Fibroblast of peridontal ligament (primary cell): ENCODE measurements at regions not wholly inside any gene's neighbourhood (a gene's known extent, or its start where the extent isn't known, plus 50 kb on each side); places are given as distances from the start of the nearest gene placed in this dataset.

ENCODE experiments used
- DNase-seq: peaks from one replicate; pipeline ENCODE4 v3.0.0-alpha.2; 2010; ENCODE audit errors: extremely low read depth

DNA sequence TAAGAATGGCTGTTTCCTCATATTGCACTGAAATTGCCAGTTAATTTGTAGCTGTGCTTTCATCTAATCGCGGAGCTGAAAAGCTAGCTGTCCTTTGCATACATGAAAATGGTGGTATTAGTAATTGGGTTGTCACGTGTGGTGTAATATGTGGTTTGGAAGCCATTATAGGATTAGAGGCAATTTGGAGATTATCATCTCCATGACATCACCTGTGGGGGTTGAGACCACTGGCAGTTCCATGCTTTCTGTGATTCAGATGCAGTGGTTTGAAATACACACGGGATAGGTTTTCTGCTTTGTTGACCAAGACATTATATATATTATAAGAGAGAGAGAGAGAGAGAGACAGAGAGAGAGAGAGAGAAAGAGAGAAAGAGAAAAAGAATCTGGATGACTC, 180.8 kb downstream of the RAB11FIP2 start:
- no peak for DNase-seq

DNA sequence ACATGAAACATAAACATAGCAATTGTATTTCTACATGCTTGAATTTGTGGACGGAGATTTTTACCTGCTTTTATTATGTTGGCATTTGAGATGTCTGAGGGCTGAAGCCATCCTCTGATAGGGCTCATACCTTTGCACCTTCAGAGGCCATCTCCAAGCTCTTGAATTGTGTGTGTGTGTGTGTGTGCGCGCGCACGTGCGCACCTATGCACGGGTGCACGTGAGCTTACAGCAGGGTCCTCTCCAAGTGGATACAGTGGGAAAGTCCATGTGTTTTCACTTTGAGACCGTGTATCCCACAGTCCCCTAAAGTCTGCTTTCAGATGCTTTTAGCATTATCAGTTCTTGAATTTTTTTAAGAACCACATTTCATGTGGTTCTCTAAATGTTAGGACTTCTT, 178.6 kb downstream of the RAB11FIP2 start:
- DNase-seq, result no peak

DNA sequence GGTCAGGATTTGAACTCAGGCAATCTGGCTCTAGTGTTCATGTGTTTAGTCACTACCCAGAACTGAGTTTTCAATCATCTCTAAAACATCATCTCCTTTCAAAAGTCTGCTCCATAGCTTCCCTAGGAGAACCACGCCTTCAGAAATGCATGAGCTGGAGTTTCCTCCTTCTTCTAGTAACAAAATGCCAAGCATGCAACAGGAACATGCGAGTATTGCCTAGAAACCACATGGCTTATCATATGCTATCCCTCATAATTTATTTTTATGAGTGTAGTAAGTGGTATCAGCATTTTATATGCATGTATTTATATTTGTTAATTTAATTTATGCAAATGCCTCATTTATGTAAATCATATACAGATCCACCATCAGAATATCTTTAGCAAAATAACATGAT, 170.9 kb downstream of the RAB11FIP2 start:
- DNase-seq, result no peak

DNA sequence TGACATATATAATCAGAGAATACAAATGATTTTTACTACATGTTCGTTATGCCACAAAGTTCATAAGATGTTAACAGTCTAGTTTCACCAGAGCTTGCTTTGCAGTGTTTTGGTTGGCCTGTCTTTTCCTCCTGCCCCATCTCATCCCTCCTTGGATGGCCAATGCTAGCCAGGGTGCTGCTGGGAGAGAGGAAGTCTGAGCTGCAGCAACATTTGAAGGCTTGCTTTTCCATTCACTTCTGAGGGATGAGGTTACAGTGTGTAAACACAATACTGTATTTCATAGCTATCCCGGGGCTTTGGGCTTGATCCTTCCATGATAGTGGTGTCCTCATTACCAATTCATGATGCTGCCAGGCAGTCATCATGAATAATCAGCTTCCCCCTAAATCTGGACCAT, 170.5 kb downstream of the RAB11FIP2 start:
- no peak for DNase-seq

DNA sequence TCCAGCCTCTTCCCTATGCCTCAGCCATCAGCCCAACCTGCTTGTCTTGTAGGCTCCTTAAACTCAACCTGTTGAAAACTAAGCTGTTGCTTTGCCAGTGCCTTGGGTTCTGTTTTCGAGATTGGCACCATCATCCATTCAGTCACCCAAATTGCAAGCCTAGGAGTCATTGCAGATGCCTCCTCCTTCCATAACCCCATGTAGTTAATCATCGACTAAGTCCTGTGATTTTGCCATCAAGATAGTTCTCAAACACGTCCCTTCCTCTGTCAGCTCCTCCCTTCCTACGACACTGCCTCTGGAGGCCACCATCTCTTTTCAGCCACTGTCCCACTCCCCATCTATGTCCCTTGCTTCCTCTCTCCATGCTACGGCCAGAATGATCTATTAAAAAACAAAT, 168.1 kb downstream of the RAB11FIP2 start:
- no peak for DNase-seq

DNA sequence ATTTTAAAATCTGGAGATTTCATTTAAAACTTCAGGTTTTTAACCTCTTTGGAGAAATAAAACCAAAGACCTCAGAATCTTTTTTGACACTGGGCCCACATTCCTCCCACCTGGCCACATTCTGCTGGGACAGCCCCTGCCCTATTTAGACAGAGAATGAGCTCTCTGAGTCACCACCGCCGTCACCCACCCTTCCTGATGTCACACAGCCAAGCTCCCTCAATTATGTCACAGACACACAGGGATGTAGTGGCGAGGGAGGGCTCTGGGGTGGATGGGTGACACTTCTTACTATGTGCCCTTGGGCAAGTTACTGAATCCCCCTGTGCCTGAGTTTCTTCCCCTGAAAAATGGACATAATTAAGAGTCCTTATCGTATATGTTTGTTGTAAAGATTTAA, 162.6 kb downstream of the RAB11FIP2 start:
- no peak for DNase-seq

DNA sequence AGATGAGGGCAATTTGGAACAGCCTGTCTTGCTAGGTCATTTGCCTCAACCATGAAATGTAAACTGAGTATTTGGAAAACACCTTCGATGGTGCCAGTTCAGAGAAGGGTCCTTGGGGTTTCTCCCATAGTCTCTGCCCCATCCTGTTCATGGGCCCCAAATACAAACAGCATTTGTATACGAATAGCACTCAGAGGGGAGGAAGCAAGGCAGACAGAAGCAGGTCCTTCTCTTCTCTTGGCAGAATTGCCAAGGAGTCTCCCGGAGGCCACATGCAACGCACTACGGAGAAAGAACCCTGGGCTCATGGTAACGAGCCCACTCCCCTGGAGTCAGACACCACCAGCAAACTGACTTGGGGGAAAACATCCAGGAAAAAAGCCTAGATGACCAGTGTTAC, 162.1 kb downstream of the RAB11FIP2 start:
- DNase-seq, result no peak

DNA sequence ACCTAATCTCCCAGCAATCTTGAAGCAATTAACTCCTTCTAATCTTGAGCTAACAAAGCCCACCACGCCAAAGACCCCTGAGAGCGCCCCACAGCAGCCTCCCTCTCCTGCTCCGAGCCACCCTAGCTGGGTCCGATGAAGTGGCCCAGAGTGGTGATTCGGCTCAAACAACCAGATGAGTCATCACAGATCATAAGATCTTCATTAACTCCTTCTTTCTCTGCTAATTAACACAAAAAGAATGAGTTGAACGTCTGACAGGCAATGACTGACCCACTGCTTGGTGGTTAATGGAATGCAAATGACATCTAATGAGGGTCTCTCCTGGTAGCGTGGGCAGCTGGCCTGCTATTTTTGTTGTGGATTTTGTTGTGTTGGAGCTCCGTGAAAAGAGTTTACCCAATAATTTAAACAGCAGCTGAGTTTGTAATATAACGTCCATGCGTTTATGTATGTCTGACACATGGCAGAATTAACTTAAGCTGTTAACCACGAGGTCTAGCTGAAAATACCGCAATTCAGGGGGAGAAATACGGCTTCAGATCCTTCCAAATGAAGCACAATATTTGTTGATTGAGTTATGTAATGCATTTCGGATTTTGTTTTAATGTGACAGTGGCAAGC, 161.4 kb downstream of the RAB11FIP2 start:
- no peak for DNase-seq

DNA sequence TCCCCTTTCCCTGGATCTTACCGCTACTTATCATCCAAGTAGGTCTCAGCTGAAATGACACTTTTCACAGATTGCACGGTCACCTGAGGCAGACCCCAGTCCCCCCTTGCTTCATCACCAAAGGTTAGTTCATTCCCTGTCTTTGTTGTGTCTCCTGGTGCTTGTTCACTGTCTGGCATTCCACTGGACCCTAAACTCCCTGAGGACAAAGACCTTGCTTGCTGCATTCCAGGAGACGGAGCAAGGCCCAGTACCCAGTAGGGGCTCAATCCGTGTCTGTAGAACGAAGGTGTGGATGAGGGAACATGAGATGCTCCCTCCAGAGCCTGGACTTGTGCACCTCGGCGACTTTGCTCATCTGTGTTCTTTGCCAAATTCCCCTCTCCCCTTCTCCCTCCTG, 160.0 kb downstream of the RAB11FIP2 start:
- no peak for DNase-seq

DNA sequence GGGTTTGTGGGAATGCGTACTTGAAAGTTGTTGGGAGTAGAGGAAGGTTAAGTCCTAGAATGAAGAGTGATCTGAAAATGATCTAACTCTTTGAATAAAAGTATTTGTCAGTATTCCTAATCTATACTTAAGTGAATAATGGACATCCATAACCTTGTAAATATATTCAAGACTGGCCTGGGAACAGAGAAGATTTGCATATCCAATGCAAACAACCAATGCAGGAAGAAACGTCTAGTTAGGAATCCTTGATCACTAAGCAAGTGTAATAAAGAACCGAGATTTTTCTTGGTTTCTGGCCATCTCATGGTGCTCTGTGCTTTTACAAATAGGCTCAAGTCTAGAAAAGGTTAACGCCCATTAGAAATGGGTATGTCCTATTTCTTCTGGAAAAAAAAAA, 157.1 kb downstream of the RAB11FIP2 start:
- no peak for DNase-seq

DNA sequence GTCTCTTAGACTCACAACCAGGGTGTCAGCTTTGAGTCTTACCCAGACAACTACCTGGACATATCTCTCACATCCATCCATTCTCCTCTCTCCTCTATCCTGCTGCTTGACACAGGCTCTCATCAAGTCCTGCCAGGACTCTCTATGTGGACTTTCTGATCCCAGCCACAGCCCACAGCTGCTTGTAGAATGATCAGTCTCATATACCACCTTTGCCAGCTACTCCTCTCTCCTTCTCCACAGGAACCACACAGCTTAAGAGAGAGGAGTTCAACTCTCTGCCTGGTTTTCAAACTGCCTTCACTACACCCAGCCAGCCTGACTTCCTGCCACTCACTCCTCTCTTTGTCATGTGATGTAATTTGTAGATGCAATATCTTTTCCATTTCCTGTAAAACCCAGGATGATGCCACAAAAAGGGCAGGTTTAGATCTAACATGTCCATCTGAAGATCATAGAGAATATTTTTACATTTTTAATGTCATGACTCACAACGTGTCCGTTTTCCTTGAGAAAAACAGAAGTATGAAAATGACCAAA, 154.0 kb downstream of the RAB11FIP2 start:
- DNase-seq, result no peak

DNA sequence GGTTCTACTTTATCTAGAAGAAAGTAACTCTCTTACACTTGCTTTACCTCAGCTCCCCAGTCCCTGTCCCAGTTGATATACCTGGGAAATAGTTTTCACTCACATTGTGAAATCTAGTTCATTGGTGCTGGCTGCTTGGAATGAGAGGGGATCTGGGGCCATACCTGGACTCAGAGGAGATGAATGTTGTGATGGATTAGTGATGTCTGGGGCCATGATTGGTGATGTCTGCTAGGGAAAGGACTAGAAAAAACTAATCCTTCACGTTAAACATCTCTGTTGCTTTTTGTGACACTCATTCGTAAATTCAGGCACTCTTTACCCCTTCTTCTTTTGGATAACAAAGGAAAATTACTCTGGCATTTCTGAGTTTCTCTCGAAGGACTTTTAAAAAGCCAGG, 152.4 kb downstream of the RAB11FIP2 start:
- no peak for DNase-seq

DNA sequence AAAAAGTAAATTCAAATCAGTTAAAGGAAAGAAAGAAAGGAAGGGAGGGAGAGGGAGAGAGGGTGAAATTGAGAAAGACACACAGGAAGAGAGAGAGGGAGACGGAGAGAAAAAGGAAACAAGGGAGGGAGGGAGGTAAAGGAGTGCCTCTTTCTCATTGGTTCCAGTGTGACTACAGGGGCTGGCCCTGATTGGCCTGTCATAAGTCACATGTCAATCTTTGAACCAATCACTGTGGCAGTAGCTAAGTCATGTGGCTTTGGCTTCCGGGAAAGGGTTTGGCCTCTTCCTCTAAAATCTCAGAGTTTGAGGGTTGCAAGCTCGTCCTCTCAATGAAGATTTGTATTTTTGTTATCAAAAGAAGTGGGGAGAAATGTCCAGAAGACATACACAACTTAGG, 150.2 kb downstream of the RAB11FIP2 start:
- DNase-seq, result no peak

DNA sequence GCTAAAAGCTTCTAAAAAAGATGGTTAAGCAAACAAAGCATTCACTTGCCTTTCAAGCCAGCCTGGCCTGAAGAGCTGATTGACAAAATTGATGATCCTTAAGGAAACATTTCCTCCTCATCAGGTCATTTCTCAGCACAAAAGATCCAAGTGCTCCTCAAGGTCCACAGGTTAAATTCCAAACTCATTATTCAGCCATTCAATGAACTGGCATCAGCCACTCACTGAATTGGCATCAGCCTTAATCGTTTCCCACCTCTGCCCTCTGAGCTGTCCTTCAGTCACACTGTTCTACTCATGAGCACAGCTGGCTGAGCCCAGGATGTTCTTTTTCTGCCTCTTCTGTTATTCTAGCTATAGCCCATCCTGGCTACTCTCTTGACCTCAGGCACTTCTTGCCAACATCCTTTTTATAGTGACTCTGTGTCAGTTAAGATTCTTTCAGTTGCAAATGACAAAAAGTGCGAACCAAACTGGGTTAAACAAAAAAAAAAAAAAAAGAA, 147.5 kb downstream of the RAB11FIP2 start:
- DNase-seq, result no peak

DNA sequence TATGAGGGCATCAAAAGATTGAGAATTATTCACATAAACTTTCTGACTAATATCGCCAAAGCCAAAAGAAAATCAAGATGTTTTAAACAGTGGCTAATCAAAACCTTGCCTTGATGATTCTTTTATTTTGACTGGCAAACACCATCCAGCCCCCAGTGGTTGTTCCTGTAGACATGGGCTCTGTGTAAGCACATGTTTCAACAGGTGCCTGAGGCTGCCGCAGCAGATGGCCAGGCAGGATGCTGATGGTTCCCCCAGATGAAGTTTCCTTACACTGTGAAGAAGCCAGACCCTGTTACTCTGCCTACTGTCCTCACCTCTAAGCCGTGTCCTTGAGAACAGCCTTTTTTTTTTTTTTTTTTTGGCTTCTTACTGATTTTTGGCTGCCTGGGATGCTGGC, 146.5 kb downstream of the RAB11FIP2 start:
- no peak for DNase-seq

DNA sequence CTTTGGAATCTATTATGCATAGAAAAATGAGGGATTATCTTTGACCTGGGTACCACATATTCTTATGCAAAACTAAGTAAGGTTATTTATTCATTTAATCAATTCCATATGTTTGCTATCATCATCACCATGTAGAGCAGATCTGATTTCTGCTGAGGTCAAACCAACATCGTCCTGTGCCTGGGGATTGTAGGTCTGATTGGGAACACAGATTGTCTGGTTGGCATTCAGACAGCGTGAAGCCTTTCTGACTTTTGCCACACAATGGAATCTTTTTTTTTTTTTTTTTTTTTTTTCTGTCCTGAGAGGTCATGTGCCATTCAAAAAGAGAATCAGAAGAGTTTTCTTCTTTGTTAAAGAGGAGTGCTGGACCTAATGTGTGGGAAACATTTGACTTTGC, 142.9 kb downstream of the RAB11FIP2 start:
- DNase-seq, result no peak

DNA sequence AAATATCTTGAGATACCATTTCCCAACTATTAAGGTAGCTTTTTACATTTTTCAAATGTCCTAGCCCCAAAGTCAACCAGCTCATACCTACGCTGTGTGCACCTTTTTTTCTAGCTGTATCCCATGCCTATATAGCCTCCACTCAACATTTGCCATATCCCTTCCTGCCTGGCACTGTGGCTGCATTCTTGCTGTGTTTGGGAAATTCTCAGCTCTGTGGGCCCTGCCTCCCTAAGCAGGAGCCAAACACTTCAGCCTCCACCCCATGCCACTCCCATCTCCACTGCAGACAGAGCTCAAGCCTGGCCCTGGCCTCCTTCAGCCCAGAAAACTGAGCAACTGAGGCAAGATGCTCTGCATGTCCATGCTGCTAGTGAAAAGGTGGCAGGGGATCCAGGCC, 141.3 kb downstream of the RAB11FIP2 start:
- no peak for DNase-seq

DNA sequence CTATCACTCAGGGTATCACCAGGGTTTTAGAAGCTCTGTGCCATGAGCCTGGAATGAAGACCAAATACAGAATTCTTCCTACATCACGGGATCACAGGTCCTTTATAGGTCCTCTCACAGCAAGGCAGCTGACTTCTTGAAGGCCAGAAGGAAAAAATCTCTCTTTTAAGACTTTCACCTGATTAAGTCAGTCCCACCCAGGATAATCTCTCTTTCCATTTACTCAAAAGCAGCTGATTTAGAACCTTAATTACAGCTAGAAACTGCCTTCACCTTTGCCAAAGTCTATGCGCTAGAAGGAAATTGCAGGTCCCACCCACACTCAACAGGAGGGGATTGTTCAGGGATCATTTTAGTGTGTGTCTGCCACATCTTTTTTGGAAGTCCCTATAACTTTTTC, 135.1 kb downstream of the RAB11FIP2 start:
- no peak for DNase-seq

DNA sequence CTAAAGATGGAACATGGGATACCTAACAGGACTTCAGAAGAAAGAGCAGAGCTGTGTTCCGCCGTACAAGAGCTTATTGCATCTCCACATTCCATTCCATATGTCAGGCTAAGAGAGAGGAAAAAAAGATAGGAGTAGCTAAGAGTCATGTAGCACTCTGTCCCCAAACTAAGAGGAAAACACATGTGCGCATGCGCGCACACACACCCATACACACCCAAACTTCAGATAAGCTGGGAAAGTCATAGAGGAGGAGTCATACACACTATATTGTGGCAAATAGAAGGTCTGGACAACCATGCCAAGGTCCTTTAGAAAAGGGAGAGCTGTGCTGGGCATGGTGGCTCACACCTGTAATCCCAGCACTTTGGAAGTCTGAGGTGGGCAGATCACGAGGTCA, 132.4 kb downstream of the RAB11FIP2 start:
- DNase-seq, result no peak

DNA sequence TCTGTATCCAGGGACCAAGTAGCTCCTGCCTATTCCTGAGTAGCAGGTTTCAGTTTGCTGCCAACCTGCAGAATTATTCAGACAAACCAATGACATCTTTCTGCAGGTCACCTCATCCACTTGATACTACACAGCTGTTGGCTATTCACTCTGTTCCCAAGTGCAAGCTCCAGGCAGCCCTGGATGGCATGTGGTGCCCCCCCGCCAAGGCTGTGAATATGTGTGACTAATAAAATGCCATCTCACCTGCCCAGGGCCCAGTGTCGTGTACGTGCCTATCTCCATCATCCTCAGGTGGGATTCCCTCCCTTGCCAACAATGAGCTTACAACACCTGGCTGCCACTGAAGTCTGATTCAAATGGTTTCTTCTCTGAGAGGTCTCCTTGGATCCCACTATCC, 125.8 kb downstream of the RAB11FIP2 start:
- no peak for DNase-seq

DNA sequence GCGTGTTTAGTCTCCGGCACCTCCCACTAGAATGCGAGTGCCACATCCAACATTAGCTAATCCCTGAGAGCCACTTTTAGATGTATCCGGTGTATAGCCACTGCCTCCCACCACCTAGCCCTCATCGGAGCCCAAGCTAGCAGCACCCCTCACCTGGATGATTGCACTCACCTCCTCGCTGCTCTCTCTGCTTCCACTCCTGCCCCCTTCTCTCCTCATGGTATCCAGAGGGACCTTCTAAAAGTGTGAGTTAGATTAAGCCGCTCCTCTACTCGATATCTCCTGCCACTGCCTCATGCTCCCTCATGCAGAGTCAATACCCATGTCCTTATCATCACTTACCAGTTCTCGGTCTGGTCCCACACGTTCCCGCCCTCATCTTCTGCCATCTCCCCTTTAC, 125.3 kb downstream of the RAB11FIP2 start:
- no peak for DNase-seq

DNA sequence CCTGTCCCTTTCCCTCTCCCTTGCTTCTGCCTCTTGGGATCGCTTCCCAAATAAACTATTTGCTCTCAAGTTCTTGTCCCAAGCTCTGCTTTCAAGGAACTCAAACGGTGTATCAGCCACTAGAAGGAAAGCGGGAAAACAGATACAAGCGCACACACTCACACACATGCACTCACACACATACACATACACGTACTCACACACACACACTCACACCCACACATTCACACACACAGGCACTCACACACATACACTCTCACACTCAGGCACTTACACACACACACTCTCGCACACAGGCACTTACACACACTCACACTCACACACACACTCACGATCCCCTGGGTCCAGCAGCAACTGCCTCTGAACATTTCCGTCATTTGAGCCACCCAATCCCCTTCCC, 121.9 kb downstream of the RAB11FIP2 start:
- DNase-seq, result no peak

DNA sequence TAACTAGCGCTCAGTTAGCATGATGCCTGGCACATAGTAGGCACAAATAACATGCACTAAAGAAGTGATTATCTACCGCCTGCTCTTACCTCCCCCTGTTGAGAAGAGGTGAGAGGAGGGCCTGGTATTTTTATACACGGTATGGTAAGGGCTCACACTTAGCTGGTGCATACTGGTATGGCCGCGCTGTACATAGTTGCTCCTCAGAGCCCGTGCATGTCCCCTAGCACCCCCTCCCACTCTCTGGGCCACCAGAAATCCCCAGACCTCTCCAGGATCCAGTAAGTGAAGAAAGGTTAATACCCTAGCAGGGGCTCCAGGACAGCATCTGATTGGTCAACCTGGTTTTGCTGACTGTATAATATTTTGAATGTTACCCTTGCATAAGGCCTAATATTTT, 121.4 kb downstream of the RAB11FIP2 start:
- no peak for DNase-seq

DNA sequence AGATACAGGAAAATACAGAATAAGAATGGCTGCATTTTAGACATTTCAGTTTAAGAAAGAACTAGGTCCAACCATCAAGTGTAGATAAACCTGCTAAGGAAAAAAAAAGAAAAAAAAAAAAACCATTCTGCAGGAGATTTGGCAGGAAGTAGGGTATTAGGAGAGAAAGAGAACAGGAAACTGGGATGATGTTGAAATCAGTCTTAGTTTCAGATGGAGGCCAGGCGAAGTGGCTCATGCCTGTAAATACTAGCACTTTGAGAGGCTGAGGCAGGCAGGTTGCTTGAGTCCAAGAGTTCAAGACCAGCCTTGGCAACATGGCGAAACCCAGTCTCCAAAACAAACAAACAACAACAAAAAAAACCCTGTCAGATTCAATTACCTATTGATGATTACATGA, 120.2 kb downstream of the RAB11FIP2 start:
- DNase-seq, result no peak
